IMR-90 (cell line): ENCODE measurements at regions not wholly inside any gene's neighbourhood (a gene's known extent, or its start where the extent isn't known, plus 50 kb on each side); places are given as distances from the start of the nearest gene placed in this dataset.

Experiments
- ATAC-seq: fragments of 200-7000 bp; cut with Tn5 transposase; 2 replicates; pipeline ENCODE4 v1.9.1; 2020; ENCODE audit warnings: low read depth, mild to moderate bottlenecking, moderate library complexity
- BruUV-seq: library from RNA; stranded (reverse); fragments of 400-500 nt; replicated peaks from 2 replicates; lab custom pipeline; 2021; lab: Mats Ljungman, UMichigan
- CTCF ChIA-PET: fragments of 300-600 bp; formaldehyde crosslinking; extraction: SDS; loops from one replicate; lab custom pipeline; 2021; ENCODE audit warnings: antibody characterized with exemption; lab: Yijun Ruan, JAX
- POLR2A ChIA-PET: fragments of 300-600 bp; sonication (Branson Sonifier 250); formaldehyde crosslinking; loops from one replicate; lab custom pipeline; 2022; ENCODE audit warnings: antibody characterized with exemption; ENCODE audit not compliant: unreplicated experiment; lab: Charles Lee
- DNase-seq: peaks from one replicate; pipeline ENCODE4 v3.0.0; 2013
- H2AFZ ChIP-seq: replicated peaks from 2 replicates; pipeline ENCODE3; 2013; ENCODE audit warnings: low read length, mild to moderate bottlenecking; ENCODE audit not compliant: poor library complexity
- H2AK5ac ChIP-seq: 2 replicates; pipeline ENCODE4 v1.6.1; 2013; ENCODE audit warnings: low read depth, low read length, inconsistent platforms
- H2AK9ac ChIP-seq: replicated peaks from 2 replicates; pipeline ENCODE3; 2013; ENCODE audit warnings: mild to moderate bottlenecking, low read depth, low read length, moderate library complexity; ENCODE audit not compliant: poor library complexity
- H2BK120ac ChIP-seq: 2 replicates; pipeline ENCODE4 v1.6.1; 2013; ENCODE audit warnings: low read depth, low read length, inconsistent platforms
- H2BK15ac ChIP-seq: 3 replicates; pipeline ENCODE4 v1.6.1; 2013; ENCODE audit warnings: low read depth, low read length, inconsistent platforms
- H2BK20ac ChIP-seq: 2 replicates; pipeline ENCODE4 v1.6.1; 2013; ENCODE audit warnings: low read depth, mild to moderate bottlenecking, inconsistent platforms, low read length, moderate library complexity
- H2BK5ac ChIP-seq: 2 replicates; pipeline ENCODE4 v1.6.1; 2013; ENCODE audit warnings: mild to moderate bottlenecking, low read depth, low read length, inconsistent platforms; ENCODE audit not compliant: poor library complexity, severe bottlenecking
- H3K14ac ChIP-seq: replicated peaks from 2 replicates; pipeline ENCODE4 v1.6.1; 2013; ENCODE audit warnings: low read depth, low read length, inconsistent platforms
- H3K18ac ChIP-seq: 2 replicates; pipeline ENCODE4 v1.6.1; 2013; ENCODE audit warnings: low read depth, low read length, control low read depth
- H3K23ac ChIP-seq: 2 replicates; pipeline ENCODE4 v1.6.1; 2013; ENCODE audit warnings: low read depth, low read length, inconsistent platforms
- H3K27ac ChIP-seq: 2 replicates; pipeline ENCODE4 v1.5.1; 2013; ENCODE audit warnings: mild to moderate bottlenecking, control low read depth, low read length; ENCODE audit not compliant: insufficient read depth
- H3K27me3 ChIP-seq: 2 replicates; pipeline ENCODE4 v1.6.1; 2013; ENCODE audit warnings: low read length; ENCODE audit not compliant: control insufficient read depth, insufficient read depth
- H3K36me3 ChIP-seq: 2 replicates; pipeline ENCODE4 v1.6.1; 2013; ENCODE audit warnings: low read length, mixed read lengths; ENCODE audit not compliant: control insufficient read depth, insufficient read depth
- H3K4ac ChIP-seq: 2 replicates; pipeline ENCODE4 v1.6.1; 2013; ENCODE audit warnings: low read depth, low read length, inconsistent platforms
- H3K4me1 ChIP-seq: 2 replicates; pipeline ENCODE4 v1.6.1; 2013; ENCODE audit warnings: low read length, mixed read lengths; ENCODE audit not compliant: control insufficient read depth, insufficient read depth
- H3K4me2 ChIP-seq: 2 replicates; pipeline ENCODE4 v1.6.1; 2013; ENCODE audit warnings: low read depth, mild to moderate bottlenecking, control low read depth, low read length, moderate library complexity
- H3K4me3 ChIP-seq: 2 replicates; pipeline ENCODE4 v1.5.1; 2013; ENCODE audit warnings: low read depth, mild to moderate bottlenecking, control low read depth, low read length, moderate library complexity; ENCODE audit not compliant: insufficient read depth
- H3K56ac ChIP-seq: 2 replicates; pipeline ENCODE4 v1.6.1; 2013; ENCODE audit warnings: low read length, inconsistent platforms; ENCODE audit not compliant: insufficient read depth; ENCODE audit errors: extremely low read depth
- H3K79me1 ChIP-seq, 2 experiments: 2 replicates each; pipeline ENCODE4 v1.6.1; 2013; ENCODE audit warnings: low read length in 2 of 2, inconsistent platforms in 1 of 2, low read depth in 1 of 2
- H3K9ac ChIP-seq: 2 replicates; pipeline ENCODE4 v1.6.1; 2013; ENCODE audit warnings: low read depth, low read length, control low read depth
- H3K9me1 ChIP-seq: 2 replicates; pipeline ENCODE4 v1.6.1; 2013; ENCODE audit warnings: low read length, inconsistent platforms; ENCODE audit not compliant: insufficient read depth
- H3K9me3 ChIP-seq: 2 replicates; pipeline ENCODE4 v1.6.1; 2013; ENCODE audit warnings: low read length; ENCODE audit not compliant: control insufficient read depth, insufficient read depth
- H4K20me1 ChIP-seq: 2 replicates; pipeline ENCODE4 v1.6.1; 2013; ENCODE audit warnings: low read length, inconsistent platforms; ENCODE audit not compliant: insufficient read depth
- H4K5ac ChIP-seq: 2 replicates; pipeline ENCODE4 v1.6.1; 2013; ENCODE audit warnings: mild to moderate bottlenecking, low read depth, low read length, control low read depth
- H4K8ac ChIP-seq, 2 experiments: 2 replicates each; pipeline ENCODE4 v1.6.1; 2013; ENCODE audit warnings: low read depth in 2 of 2, low read length in 2 of 2, control low read depth in 1 of 2, inconsistent platforms in 1 of 2
- H4K91ac ChIP-seq: 2 replicates; pipeline ENCODE4 v1.6.1; 2013; ENCODE audit warnings: low read depth, low read length, inconsistent platforms; ENCODE audit not compliant: insufficient read depth
- BHLHE40 ChIP-seq: fragments of 150-350 bp; IDR thresholded peaks from 2 replicates; pipeline ENCODE4 v1.6.1; 2016; ENCODE audit warnings: mild to moderate bottlenecking, low read depth, low read length
- CEBPB ChIP-seq: IDR thresholded peaks from 2 replicates; pipeline ENCODE4 v1.6.1; 2012; ENCODE audit warnings: low read depth, low read length, improper control_type of control experiment
- CHD1 ChIP-seq: IDR thresholded peaks from 2 replicates; pipeline ENCODE4 v1.6.1; 2012; ENCODE audit warnings: low read depth, low read length, improper control_type of control experiment
- CTCF ChIP-seq: conservative IDR thresholded peaks from 2 replicates; pipeline ENCODE4 v1.5.1; 2012; ENCODE audit warnings: mild to moderate bottlenecking, low read depth, low read length, improper control_type of control experiment
- ELK1 ChIP-seq: fragments of 150-350 bp; IDR thresholded peaks from 2 replicates; pipeline ENCODE4 v1.6.1; 2016; ENCODE audit warnings: low read depth, mild to moderate bottlenecking, low read length, moderate library complexity, borderline replicate concordance
- FOS ChIP-seq: fragments of 150-350 bp; IDR thresholded peaks from 2 replicates; pipeline ENCODE4 v1.6.1; 2016; ENCODE audit warnings: low read depth, low read length
- MAZ ChIP-seq: IDR thresholded peaks from 2 replicates; pipeline ENCODE4 v1.6.1; 2012; ENCODE audit warnings: low read depth, mild to moderate bottlenecking, low read length, improper control_type of control experiment, moderate library complexity, borderline replicate concordance
- MXI1 ChIP-seq: IDR thresholded peaks from 2 replicates; pipeline ENCODE4 v1.6.1; 2012; ENCODE audit warnings: low read depth, mild to moderate bottlenecking, low read length, moderate library complexity, borderline replicate concordance
- NFE2L2 ChIP-seq: fragments of 150-350 bp; IDR thresholded peaks from 2 replicates; pipeline ENCODE4 v1.6.1; 2016; ENCODE audit warnings: low read depth, mild to moderate bottlenecking, low read length
- RAD21 ChIP-seq: IDR thresholded peaks from 2 replicates; pipeline ENCODE4 v1.6.1; 2012; ENCODE audit warnings: low read length, improper control_type of control experiment
- RCOR1 ChIP-seq: IDR thresholded peaks from 2 replicates; pipeline ENCODE4 v1.6.1; 2012; ENCODE audit warnings: mild to moderate bottlenecking, low read length, improper control_type of control experiment; ENCODE audit not compliant: insufficient replicate concordance
- RFX5 ChIP-seq: IDR thresholded peaks from 2 replicates; pipeline ENCODE4 v1.8.0; 2012; ENCODE audit warnings: low read depth, mild to moderate bottlenecking, low read length, moderate library complexity
- USF2 ChIP-seq: fragments of 150-350 bp; IDR thresholded peaks from 2 replicates; pipeline ENCODE4 v1.6.1; 2017; ENCODE audit warnings: mild to moderate bottlenecking, antibody characterized with exemption, low read length, low read depth
- WGBS, 2 experiments: methylation state at CpG; one replicate each; pipeline versions ENCODE4 v1.1.5 to v1.1.7; 2013; ENCODE audit warnings: missing lambda C conversion rate in 2 of 2; ENCODE audit not compliant: insufficient read length in 1 of 2; ENCODE audit errors: extremely low coverage in 2 of 2; 5-methylcytosine and 5-hydroxymethylcytosine counted together
- dilution Hi-C: fragments of 300-500 bp; cut with HindIII; formaldehyde crosslinking; loops from one replicate; pipeline ENCODE4 v1.14.3; 2018; ENCODE audit warnings: low sequenced_read_pairs; ENCODE audit not compliant: unreplicated experiment
- in situ Hi-C: fragments of 300-500 bp; cut with MboI; formaldehyde crosslinking; loops from 3 replicates; pipeline ENCODE4 v1.14.3; 2019; ENCODE audit warnings: low sequenced_read_pairs, inconsistent platforms, mixed read lengths
- intact Hi-C: fragments of 100-400 bp; cut with micrococcal nuclease; formaldehyde crosslinking; loops from 2 replicates; pipeline ENCODE4 v1.10.0; 2022

GRCh38 chr10:125294109-125294508 lies 133.7 kb upstream of the CTBP2 start:
- H3K23ac ChIP-seq: no peak overlapping the region
- BruUV-seq: no TSS peak
- TF ChIP-seq CEBPB (no peak), RCOR1 (no peak), CTCF (no peak), BHLHE40 (no peak), RAD21 (no peak), USF2 (no peak), ELK1 (no peak), CHD1 (no peak), MXI1 (no peak), MAZ (no peak), FOS (no peak), NFE2L2 (no peak), RFX5 (no peak)
- CTCF ChIA-PET: no interaction called here
- in situ Hi-C loops (no loop called here), dilution Hi-C loops (no loop called here), intact Hi-C loops (no loop called here)
- H4K5ac ChIP-seq: no peak overlapping the region
- no peak overlapping the region for H2AFZ ChIP-seq
- H2BK5ac ChIP-seq: no peak overlapping the region
- no peak overlapping the region for H2AK9ac ChIP-seq
- no peaks in the 10 kb centered on the region for H3K9me1 ChIP-seq
- H3K79me1 ChIP-seq: no peaks in the 10 kb centered on the region
- no peak overlapping the region for H3K56ac ChIP-seq
- no peak for DNase-seq
- no peak for ATAC-seq
- H4K20me1 ChIP-seq: no peaks in the 10 kb centered on the region
- H3K36me3 ChIP-seq: no peaks in the 10 kb centered on the region
- H2BK15ac ChIP-seq: no peak overlapping the region
- no peak overlapping the region for H2BK20ac ChIP-seq
- H3K18ac ChIP-seq: no peak overlapping the region
- POLR2A ChIA-PET: no interaction called here
- H3K27ac ChIP-seq: no peak overlapping the region
- no peak overlapping the region for H2BK120ac ChIP-seq
- H2AK5ac ChIP-seq: no peak overlapping the region
- H3K4ac ChIP-seq: no peak overlapping the region
- no peak overlapping the region for H4K91ac ChIP-seq
- H4K8ac ChIP-seq: no peak overlapping the region
- no peak overlapping the region for H3K9ac ChIP-seq
- no peaks in the 10 kb centered on the region for H3K4me1 ChIP-seq
- H3K9me3 ChIP-seq: no peaks in the 10 kb centered on the region
- no CpG with 5 or more reads among the region's 2 CpGs for WGBS, 2 experiments
- H3K14ac ChIP-seq: no peak overlapping the region
- H3K4me2 ChIP-seq: no peak overlapping the region
- H3K27me3 ChIP-seq: peaks cover 13% of the 10 kb centered on the region
- H3K4me3 ChIP-seq: no peak overlapping the region
